Prostate gland (tissue), 2 donors: ENCODE measurements at regions not wholly inside any gene's neighbourhood (a gene's known extent, or its start where the extent isn't known, plus 50 kb on each side); places are given as distances from the start of the nearest gene placed in this dataset.

Experiments
- CTCF ChIP-seq, 4 experiments: fragments of 200-600 bp in 2 of 4; fragments of 450-650 bp in 2 of 4; sonication (generic) in 2 of 4; IDR thresholded peaks; 1 replicate in 3 of 4; 2 replicates in 1 of 4; pipeline ENCODE4 v1.5.1; 2016 to 2019; ENCODE audit warnings: antibody characterized with exemption in 4 of 4, mild to moderate bottlenecking in 2 of 4, moderate library complexity in 2 of 4
- POLR2A ChIP-seq: fragments of 450-650 bp; IDR thresholded peaks from one replicate; pipeline ENCODE4 v1.6.1; 2016; ENCODE audit warnings: antibody characterized with exemption, mild to moderate bottlenecking
- POLR2AphosphoS5 ChIP-seq: sonication (generic); formaldehyde crosslinking; IDR thresholded peaks from one replicate; pipeline ENCODE4 v1.6.1; 2017; ENCODE audit warnings: antibody characterized with exemption

DNA sequence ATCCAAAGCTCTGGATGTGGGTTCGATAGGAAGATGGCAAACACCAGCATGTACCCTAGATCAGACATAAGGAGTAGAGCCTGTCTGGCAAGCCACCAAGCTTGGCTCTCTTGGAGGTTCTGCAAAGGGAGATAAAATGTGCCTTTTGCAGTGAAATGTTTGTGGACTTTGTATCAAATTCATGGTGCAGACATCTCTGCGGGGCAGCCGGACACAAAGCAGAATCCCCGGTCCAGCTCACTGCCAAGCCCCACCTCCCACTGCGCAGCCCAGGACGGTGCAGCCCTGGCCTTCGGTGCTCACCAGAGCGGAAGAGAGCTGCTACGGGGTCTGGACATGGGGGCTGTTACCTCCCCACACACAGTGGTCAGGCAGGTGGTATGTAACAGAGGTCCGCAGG, 333.6 kb upstream of the JARID2 start:
- TF ChIP-seq CTCF (IDR thresholded peaks at IDR 0.05) (no peak), POLR2A (no peak), POLR2AphosphoS5 (no peak)
